ENCODE measurements at regions not wholly inside any gene's neighbourhood (a gene's known extent, or its start where the extent isn't known, plus 50 kb on each side); places are given as distances from the start of the nearest gene placed in this dataset.

DNA sequence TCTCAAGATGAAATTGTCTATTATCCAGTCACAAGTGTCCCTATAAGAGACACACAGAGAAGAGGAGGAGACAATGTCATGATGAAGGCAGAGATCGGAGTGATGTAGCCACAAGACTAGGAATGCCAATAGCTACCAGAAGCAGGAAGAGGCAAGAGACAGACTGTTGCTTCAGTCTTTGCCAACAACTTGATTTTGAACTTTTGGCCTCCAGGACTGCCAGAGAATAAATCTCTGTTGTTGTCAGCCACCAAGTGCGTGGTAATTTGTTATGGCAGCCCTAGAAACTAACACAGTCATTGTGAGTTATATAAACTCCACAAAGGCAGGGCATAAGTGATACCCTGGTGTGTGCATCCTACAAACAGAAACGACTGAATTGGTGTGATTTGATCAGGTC lies 517.0 kb downstream of the BTBD3 start:
- no peaks in the 10 kb centered on the region for H3K36me3 ChIP-seq (ENCODE audit: control insufficient read depth in 1 of 2, insufficient read depth in 2 of 2, low read length in 1 of 2)
- DNase-seq (no peak), ATAC-seq (ENCODE audit: low FRiP score) (no peak)
- H3K9me3 ChIP-seq (ENCODE audit: control insufficient read depth, low read length): no peaks in the 10 kb centered on the region
- H3K4me3 ChIP-seq (ENCODE audit: low read length in 2 of 2): no peak overlapping the region
- no peaks in the 10 kb centered on the region for H3K4me1 ChIP-seq (ENCODE audit: control insufficient read depth in 1 of 2, insufficient read depth in 2 of 2, low read length in 2 of 2)
- intact Hi-C loops (cut with DNase I): no loop called here
- H3K27ac ChIP-seq (ENCODE audit: low read depth in 1 of 2, low read length in 2 of 2): no peak overlapping the region
- WGBS, 2 donors: 32 to 44% methylated on average over 3 of the region's 3 CpGs
- H3K27me3 ChIP-seq (ENCODE audit: control insufficient read depth in 1 of 2, insufficient read depth in 2 of 2, low read length in 1 of 2): no peaks in the 10 kb centered on the region

- DNase-seq (no peak), ATAC-seq (ENCODE audit: low FRiP score) (no peak)
- H3K4me1 ChIP-seq (ENCODE audit: control insufficient read depth in 1 of 2, insufficient read depth in 2 of 2, low read length in 2 of 2): no peaks in the 10 kb centered on the region
- H3K9me3 ChIP-seq (ENCODE audit: control insufficient read depth, low read length): no peaks in the 10 kb centered on the region
- no peak overlapping the region for H3K27ac ChIP-seq (ENCODE audit: low read depth in 1 of 2, low read length in 2 of 2)
- no peaks in the 10 kb centered on the region for H3K27me3 ChIP-seq (ENCODE audit: control insufficient read depth in 1 of 2, insufficient read depth in 2 of 2, low read length in 1 of 2)
- H3K4me3 ChIP-seq (ENCODE audit: low read length in 2 of 2): no peak overlapping the region
- intact Hi-C loops (cut with DNase I): no loop called here
- 35 to 56% methylated on average over 4 of the region's 4 CpGs for WGBS, 2 donors
- no peaks in the 10 kb centered on the region for H3K36me3 ChIP-seq (ENCODE audit: control insufficient read depth in 1 of 2, insufficient read depth in 2 of 2, low read length in 1 of 2)
Measured at GRCh38 chr20:12435268-12435667, 517.6 kb downstream of the BTBD3 start.

GRCh38 chr20:12453711-12454110 lies 536.0 kb downstream of the BTBD3 start:
- no peak overlapping the region for H3K4me3 ChIP-seq (ENCODE audit: low read length in 2 of 2)
- 88 to 92% methylated on average over 1 of the region's 1 CpG for WGBS, 2 donors
- no peak for ATAC-seq (ENCODE audit: low FRiP score)

DNA sequence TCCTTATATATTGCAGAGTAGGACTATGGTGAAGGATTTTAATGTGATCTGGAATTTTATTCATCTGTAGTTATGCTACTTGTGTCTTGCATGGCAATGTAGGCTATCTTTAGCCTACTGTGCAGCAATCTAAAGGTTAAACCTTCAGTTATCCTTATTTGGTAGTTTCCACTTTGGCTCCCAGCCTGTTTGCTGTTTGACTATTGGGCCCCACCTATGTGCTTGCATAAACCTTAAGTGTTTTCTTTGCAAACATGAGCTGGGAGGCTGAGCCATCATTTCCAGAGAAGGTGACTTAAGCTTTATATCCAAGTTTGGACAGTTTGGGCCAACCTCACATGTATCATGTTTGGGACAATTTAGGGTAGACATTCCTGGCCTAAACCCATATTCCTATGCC lies 537.5 kb downstream of the BTBD3 start:
- H3K27me3 ChIP-seq (ENCODE audit: control insufficient read depth in 1 of 2, insufficient read depth in 2 of 2, low read length in 1 of 2): no peaks in the 10 kb centered on the region
- DNase-seq (no peak), ATAC-seq (ENCODE audit: low FRiP score) (no peak)
- no peaks in the 10 kb centered on the region for H3K4me1 ChIP-seq (ENCODE audit: control insufficient read depth in 1 of 2, insufficient read depth in 2 of 2, low read length in 2 of 2)
- intact Hi-C loops (cut with DNase I): no loop called here
- H3K27ac ChIP-seq (ENCODE audit: low read depth in 1 of 2, low read length in 2 of 2): no peak overlapping the region
- no peaks in the 10 kb centered on the region for H3K36me3 ChIP-seq (ENCODE audit: control insufficient read depth in 1 of 2, insufficient read depth in 2 of 2, low read length in 1 of 2)
- no peak overlapping the region for H3K4me3 ChIP-seq (ENCODE audit: low read length in 2 of 2)
- H3K9me3 ChIP-seq (ENCODE audit: control insufficient read depth, low read length): peaks cover 5% of the 10 kb centered on the region

More at GRCh38 chr20:12453711-12454110, 536.0 kb downstream of the BTBD3 start:
- H3K27me3 ChIP-seq (ENCODE audit: control insufficient read depth in 1 of 2, insufficient read depth in 2 of 2, low read length in 1 of 2): no peaks in the 10 kb centered on the region
- DNase-seq: no peak
- no peaks in the 10 kb centered on the region for H3K4me1 ChIP-seq (ENCODE audit: control insufficient read depth in 1 of 2, insufficient read depth in 2 of 2, low read length in 2 of 2)
- no peak overlapping the region for H3K27ac ChIP-seq (ENCODE audit: low read depth in 1 of 2, low read length in 2 of 2)
- no peaks in the 10 kb centered on the region for H3K36me3 ChIP-seq (ENCODE audit: control insufficient read depth in 1 of 2, insufficient read depth in 2 of 2, low read length in 1 of 2)
- intact Hi-C loops (cut with DNase I): no loop called here
- H3K9me3 ChIP-seq (ENCODE audit: control insufficient read depth, low read length): peaks cover 5% of the 10 kb centered on the region

- Histone ChIP-seq H3K27me3 (ENCODE audit: control insufficient read depth in 1 of 2, insufficient read depth in 2 of 2, low read length in 1 of 2) (no peaks in the 10 kb centered on the region), H3K27ac (ENCODE audit: low read depth in 1 of 2, low read length in 2 of 2) (no peak overlapping the region), H3K4me3 (ENCODE audit: low read length in 2 of 2) (no peak overlapping the region), H3K9me3 (ENCODE audit: control insufficient read depth, low read length) (no peaks in the 10 kb centered on the region), H3K36me3 (ENCODE audit: control insufficient read depth in 1 of 2, insufficient read depth in 2 of 2, low read length in 1 of 2) (no peaks in the 10 kb centered on the region), H3K4me1 (ENCODE audit: control insufficient read depth in 1 of 2, insufficient read depth in 2 of 2, low read length in 2 of 2) (no peaks in the 10 kb centered on the region)
- intact Hi-C loops (cut with DNase I): no loop called here
- ATAC-seq (ENCODE audit: low FRiP score) (no peak), DNase-seq (no peak)
Measured at GRCh38 chr20:12458241-12458640, 540.5 kb downstream of the BTBD3 start.

DNA sequence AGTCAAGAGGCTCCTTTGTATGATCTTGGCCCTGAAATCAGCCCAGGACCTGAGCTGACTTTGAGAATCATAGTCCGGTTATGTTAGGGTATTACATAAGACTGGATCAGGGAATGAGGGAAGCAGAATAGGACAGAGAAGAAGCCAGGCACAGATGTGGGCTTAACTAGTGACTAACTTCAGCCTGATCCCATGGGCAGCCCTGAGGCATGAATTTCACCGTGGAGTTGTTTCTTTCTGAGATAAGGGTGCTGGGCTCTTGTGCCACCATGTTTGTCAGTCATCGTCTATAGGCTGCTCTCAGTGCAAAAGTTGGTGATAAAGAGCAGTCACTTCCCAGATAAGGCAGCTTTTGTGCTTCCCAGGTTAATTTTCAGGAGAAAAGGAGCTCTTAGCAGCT lies 544.7 kb upstream of the SPTLC3 start:
- no peak for ATAC-seq (ENCODE audit: low FRiP score)
- Histone ChIP-seq H3K9me3 (ENCODE audit: control insufficient read depth, low read length) (no peaks in the 10 kb centered on the region), H3K27me3 (ENCODE audit: control insufficient read depth in 1 of 2, insufficient read depth in 2 of 2, low read length in 1 of 2) (no peaks in the 10 kb centered on the region), H3K36me3 (ENCODE audit: control insufficient read depth in 1 of 2, insufficient read depth in 2 of 2, low read length in 1 of 2) (no peaks in the 10 kb centered on the region), H3K4me1 (ENCODE audit: control insufficient read depth in 1 of 2, insufficient read depth in 2 of 2, low read length in 2 of 2) (no peaks in the 10 kb centered on the region), H3K27ac (ENCODE audit: low read depth in 1 of 2, low read length in 2 of 2) (no peak overlapping the region), H3K4me3 (ENCODE audit: low read length in 2 of 2) (no peak overlapping the region)
- intact Hi-C loops (cut with DNase I): no loop called here
- DNase-seq: no peak
- WGBS, 2 donors: 75 to 77% methylated on average over 3 of the region's 3 CpGs

DNA sequence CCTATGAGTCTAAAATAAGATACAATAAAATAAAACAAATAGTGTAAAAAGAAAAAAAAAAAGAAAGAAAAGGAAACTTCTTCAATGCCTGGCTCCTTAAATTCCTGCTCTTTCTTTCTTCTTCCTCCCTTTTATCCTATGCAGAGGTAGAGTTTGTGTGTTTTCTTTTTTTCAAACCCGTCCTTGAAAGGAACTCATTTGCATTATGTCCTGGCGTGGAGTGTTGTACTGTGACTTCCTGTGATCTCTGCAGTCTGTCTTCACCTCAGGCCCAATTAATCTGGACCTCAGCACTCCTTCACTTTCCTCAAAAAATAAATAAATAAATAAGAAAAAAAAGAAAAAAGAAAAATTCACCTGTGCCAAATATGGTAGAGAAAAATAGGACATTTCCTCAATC lies 541.9 kb upstream of the SPTLC3 start:
- no peak for ATAC-seq (ENCODE audit: low FRiP score)
- 28 to 38% methylated on average over 2 of the region's 2 CpGs for WGBS, 2 donors
- H3K27me3 ChIP-seq (ENCODE audit: control insufficient read depth in 1 of 2, insufficient read depth in 2 of 2, low read length in 1 of 2): no peaks in the 10 kb centered on the region
- no peak overlapping the region for H3K4me3 ChIP-seq (ENCODE audit: low read length in 2 of 2)
- H3K36me3 ChIP-seq (ENCODE audit: control insufficient read depth in 1 of 2, insufficient read depth in 2 of 2, low read length in 1 of 2): no peaks in the 10 kb centered on the region
- H3K4me1 ChIP-seq (ENCODE audit: control insufficient read depth in 1 of 2, insufficient read depth in 2 of 2, low read length in 2 of 2): no peaks in the 10 kb centered on the region
- intact Hi-C loops (cut with DNase I): no loop called here
- no peak for DNase-seq
- no peaks in the 10 kb centered on the region for H3K9me3 ChIP-seq (ENCODE audit: control insufficient read depth, low read length)
- H3K27ac ChIP-seq (ENCODE audit: low read depth in 1 of 2, low read length in 2 of 2): no peak overlapping the region

DNA sequence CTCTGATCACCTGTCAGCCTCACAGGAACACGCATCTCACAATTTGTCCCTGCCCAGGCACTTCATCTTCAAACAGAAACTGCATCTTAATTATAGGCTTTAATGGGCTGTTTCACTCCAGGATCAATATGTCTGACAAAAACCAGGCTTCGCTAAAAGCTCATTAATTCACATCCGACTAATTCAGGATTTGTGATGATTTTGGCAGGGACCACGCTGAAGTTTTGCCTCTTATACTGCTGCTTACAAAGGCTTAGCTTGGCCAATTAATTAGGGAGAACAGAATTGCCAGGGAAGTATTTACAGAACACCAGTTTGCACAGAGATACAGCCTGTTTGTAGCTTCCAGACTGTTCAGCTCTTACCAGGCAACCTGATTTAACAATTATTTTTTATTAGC lies 541.0 kb upstream of the SPTLC3 start:
- Histone ChIP-seq H3K27ac (ENCODE audit: low read depth in 1 of 2, low read length in 2 of 2) (no peak overlapping the region), H3K4me1 (ENCODE audit: control insufficient read depth in 1 of 2, insufficient read depth in 2 of 2, low read length in 2 of 2) (no peaks in the 10 kb centered on the region), H3K9me3 (ENCODE audit: control insufficient read depth, low read length) (no peaks in the 10 kb centered on the region), H3K4me3 (ENCODE audit: low read length in 2 of 2) (no peak overlapping the region), H3K36me3 (ENCODE audit: control insufficient read depth in 1 of 2, insufficient read depth in 2 of 2, low read length in 1 of 2) (no peaks in the 10 kb centered on the region), H3K27me3 (ENCODE audit: control insufficient read depth in 1 of 2, insufficient read depth in 2 of 2, low read length in 1 of 2) (no peaks in the 10 kb centered on the region)
- no peak for ATAC-seq (ENCODE audit: low FRiP score)
- WGBS, 2 donors: 71 to 76% methylated on average over 4 of the region's 4 CpGs
- no peak for DNase-seq
- intact Hi-C loops (cut with DNase I): no loop called here

- H3K4me1 ChIP-seq (ENCODE audit: control insufficient read depth in 1 of 2, insufficient read depth in 2 of 2, low read length in 2 of 2): no peaks in the 10 kb centered on the region
- no peaks in the 10 kb centered on the region for H3K9me3 ChIP-seq (ENCODE audit: control insufficient read depth, low read length)
- DNase-seq (no peak), ATAC-seq (ENCODE audit: low FRiP score) (no peak)
- H3K36me3 ChIP-seq (ENCODE audit: control insufficient read depth in 1 of 2, insufficient read depth in 2 of 2, low read length in 1 of 2): no peaks in the 10 kb centered on the region
- no peak overlapping the region for H3K27ac ChIP-seq (ENCODE audit: low read depth in 1 of 2, low read length in 2 of 2)
- intact Hi-C loops (cut with DNase I): no loop called here
- 90 to 91% methylated on average over 2 of the region's 2 CpGs for WGBS, 2 donors
- H3K27me3 ChIP-seq (ENCODE audit: control insufficient read depth in 1 of 2, insufficient read depth in 2 of 2, low read length in 1 of 2): no peaks in the 10 kb centered on the region
- H3K4me3 ChIP-seq (ENCODE audit: low read length in 2 of 2): no peak overlapping the region
Measured at GRCh38 chr20:12482661-12483060, 526.1 kb upstream of the SPTLC3 start.

Measured in aorta (tissue), 5 donors.